Activated T-helper 9 cell treated with anti-CD3 and anti-CD28 coated beads, Interleukin-2, amount 50 U/mL, for 16 hours (primary cell): ENCODE measurements at regions not wholly inside any gene's neighbourhood (a gene's known extent, or its start where the extent isn't known, plus 50 kb on each side); places are given as distances from the start of the nearest gene placed in this dataset.
"Not testable (repeated sequence)": the region's sequence is repeated elsewhere in the genome, so short reads cannot be mapped to it uniquely, and the experiment has no call there.

Experiments used
- DNase-seq: peaks from one replicate; pipeline ENCODE4 v3.0.0-alpha.2; 2020; ENCODE audit warnings: low read depth

DNA sequence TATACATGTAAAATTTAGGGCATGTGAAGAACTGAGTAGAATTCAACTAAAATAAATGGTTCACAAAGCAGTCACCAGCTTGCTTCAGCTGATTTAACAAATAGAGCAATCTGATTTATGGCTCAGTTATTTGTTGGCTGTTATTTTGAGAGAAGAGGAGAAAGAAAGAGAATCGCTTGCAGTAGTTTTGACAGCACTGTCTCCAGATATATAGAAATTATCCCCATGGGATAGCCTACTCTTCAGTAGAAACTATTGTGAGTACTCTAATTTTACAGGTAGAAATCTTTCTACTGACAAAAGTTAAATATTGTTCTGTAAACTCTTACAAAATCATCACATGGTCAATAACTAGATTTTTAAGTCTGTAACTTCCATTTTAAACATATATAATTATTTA is 1098.2 kb downstream of the MRPL39 start:
- DNase-seq = no peak

DNA sequence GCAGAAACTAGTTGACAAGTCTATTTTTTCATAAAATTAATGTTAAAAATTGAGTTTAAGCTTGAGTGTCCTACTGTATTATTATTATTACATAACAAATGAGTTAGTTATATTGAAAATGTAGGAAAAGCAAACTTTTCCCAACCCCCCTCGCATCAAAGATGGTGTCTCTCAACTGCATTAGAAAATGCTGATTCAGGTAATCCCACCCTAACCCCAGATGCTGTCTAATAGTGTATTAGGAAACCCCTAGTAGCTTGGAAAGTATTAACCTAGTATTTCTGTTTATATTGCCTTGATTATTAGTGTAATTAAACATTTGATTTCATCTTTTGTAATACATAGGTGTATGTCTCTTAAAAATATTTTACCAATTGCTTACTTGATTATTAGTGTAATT is 1120.3 kb downstream of the MRPL39 start:
- DNase-seq = no peak

DNA sequence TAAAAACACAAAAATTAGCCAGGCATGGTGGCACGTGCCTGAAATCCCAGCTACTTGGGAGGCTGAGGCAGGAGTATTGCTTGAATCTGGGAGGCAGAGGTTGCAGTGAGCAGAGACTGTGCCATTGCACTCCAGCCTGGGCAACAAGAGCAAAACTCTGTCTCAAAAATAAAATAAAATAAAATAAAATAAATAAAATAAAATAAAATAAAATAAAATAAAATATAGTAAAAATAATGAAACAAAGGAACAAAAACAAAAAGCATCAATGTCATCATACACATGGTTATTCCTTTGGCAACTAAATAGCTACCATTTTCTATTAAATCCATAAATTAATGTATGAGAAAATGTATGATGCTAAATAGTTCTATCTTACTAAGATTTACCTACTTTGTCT is 1123.9 kb downstream of the MRPL39 start:
- not testable (repeated sequence) for DNase-seq

DNA sequence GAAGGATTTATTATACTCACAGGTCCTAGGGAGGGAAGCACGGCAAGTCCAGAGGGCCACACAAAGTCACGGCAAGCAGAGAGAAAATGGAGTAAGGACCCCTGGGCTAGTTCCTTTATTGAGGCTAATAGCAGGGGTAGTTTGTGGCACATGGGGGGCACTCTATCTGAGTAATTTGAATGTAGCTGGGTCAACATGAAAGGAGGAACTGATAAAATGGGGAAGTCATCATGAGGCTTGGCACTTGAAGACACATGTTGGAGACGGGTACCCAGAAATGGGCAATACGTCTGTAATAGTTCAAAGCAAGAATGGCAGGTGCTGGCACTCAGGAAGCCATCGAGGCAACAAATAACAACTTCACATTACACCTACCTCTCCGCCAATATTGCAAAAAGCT is 1136.4 kb downstream of the MRPL39 start:
- no peak for DNase-seq

GRCh38 chr21:24456358-24456757 is 1150.9 kb downstream of the MRPL39 start:
- DNase-seq = no peak

- no peak for DNase-seq
Observed at GRCh38 chr21:24450119-24450518, 1157.2 kb downstream of the MRPL39 start.

DNA sequence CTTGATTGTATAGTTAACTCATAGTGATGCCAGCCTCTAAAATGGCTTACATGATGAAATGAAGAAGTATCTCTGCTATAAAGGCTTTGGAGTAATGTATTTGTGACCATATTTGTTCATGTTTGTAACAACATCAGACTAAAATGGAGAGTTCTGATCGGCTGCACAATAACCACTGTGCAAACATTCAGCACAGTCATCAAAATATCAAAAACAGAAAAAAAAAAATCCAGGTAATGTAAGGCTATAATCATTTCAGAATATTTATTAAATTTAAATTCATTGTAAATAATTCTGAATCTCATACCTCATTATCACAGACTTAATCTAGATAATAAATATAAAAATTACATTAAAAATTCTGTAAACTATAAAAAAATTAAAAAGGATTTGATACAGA is 1161.8 kb downstream of the MRPL39 start:
- DNase-seq = no peak

- DNase-seq = no peak
Observed at GRCh38 chr21:24444736-24445135, 1162.5 kb downstream of the MRPL39 start.

- DNase-seq = no peak
Observed at GRCh38 chr21:24436236-24436635, 1171.0 kb downstream of the MRPL39 start.

DNA sequence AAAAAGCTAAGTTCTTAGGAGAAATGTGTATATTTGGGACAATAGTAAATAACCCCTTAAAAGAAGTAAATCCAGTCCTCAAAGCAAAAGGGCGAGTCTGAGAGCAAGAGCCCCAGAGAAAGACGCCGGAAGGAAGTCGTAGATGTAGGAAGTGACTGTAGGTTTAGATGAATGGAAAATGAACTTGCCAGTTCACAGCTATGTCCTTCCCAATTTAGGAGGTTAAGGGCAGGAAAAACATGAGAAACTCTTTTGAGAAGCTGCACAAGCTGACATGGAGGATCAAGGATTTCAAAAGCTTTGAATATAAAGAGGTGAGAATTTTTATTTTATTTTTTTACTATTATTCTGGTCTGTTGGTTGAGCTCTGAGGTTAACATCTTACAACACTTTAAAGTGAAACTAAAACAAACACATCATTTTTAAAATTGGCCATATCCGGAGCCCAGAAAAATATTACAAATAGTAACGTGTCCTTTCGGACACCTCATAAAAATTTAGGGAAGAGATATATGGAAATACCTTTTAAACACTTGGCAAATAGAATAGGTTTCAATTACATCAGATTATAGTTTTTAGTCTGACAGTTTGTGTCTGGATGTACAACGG is 1178.6 kb downstream of the MRPL39 start:
- no peak for DNase-seq

DNA sequence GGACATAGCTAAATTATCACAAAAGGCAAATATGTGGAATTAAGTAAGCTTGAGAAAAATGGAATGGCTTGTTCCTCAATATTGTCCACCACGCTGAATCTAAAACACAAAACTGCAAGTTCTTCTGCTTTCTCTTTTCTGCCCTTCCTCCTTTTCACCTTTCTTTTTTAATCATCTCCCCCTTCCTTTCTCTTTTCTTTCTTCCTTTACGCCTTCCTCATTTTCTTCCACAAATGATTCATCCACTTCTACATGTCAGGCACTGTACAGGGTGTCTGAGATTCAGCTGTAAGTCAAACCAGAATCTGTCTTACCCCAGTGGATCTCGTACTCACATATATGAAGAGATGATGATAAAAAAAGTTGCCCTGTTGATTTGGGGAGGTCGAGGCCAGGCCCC is 1182.5 kb downstream of the MRPL39 start:
- no peak for DNase-seq

- no peak for DNase-seq
Observed at GRCh38 chr21:24423546-24423945, 1183.7 kb downstream of the MRPL39 start.

DNA sequence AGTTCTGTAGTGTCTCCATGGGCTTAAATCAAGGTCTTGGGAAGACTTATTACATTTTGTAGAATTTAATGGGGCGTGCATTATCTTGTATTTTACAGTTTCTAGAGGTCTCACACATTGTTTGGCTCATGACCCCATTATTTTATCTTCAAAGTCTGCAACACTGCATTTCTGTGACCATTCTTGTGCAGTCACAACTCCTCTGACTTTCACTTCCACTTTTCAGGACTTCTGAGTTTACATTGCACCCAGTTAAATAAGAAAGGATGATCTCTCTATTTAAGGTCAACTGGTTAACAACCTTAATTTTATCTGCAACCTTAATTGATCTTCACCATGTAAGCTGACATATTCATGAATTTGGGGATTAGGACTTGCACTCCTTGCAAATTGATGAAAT is 1186.6 kb downstream of the MRPL39 start:
- DNase-seq = no peak

DNA sequence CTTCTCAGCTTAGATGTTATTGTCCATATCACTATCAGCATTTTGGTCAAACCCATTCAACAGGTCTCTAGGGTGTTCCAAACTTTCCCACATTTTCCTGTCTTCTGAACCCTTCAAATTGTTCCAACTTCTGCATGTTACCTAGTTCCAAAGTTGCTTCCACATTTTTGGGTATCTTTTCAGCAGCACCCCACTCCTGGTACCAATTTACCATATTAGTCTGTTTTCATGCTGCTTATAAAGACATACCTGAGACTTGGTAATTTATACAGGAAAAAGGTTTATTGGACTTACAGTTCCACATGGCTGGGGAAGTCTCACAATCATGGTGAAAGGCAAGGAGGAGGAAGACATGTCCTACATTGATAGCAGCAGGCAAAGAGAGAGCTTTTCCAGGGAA is 1187.6 kb downstream of the MRPL39 start:
- not testable (repeated sequence) for DNase-seq

- no peak for DNase-seq
Observed at GRCh38 chr21:24418671-24419070, 1188.6 kb downstream of the MRPL39 start.

- no peak for DNase-seq
Observed at GRCh38 chr21:24411429-24411828, 1195.9 kb downstream of the MRPL39 start.

GRCh38 chr21:24403221-24403620 is 1204.1 kb downstream of the MRPL39 start:
- DNase-seq = no peak

- DNase-seq = no peak
Observed at GRCh38 chr21:24395320-24395923, 1211.9 kb downstream of the MRPL39 start.

DNA sequence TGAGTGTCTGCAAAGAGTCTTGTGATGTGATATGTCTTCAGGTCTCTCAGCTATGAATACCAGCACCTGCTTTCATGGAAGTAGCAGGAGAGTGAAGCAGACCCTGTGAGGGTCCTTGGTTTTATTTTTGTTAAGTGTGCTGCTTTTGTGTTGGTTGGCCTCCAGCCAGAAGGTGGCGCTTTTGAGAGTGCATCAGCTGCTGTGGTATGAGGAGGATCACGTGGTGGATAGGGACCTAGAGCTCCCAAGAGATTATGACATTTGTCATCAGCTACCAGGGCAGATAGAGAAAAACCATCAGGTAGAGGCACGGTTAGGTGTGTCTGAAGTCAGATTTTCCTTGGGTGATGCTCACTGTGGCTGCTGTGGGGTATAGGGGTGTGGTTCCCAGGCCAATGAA is 1232.1 kb downstream of the MRPL39 start:
- no peak for DNase-seq

DNA sequence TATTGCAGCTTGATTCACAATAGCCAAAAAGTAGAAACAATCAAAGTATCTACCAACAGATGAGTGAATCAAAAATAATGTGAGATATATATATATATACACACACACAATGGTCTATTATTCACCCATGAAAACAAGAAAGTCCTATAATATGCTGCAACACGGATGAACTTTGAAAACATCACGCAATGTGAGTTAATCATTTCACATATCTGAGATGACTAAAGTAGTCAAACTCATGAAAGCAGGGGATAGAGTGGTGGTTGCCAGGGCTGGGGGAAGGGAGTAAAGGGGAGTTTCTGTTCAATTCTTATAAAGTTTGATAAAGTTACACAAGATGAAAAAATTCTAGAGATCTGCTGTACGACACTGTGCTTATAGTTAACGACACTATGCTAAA is 1234.8 kb downstream of the MRPL39 start:
- DNase-seq = no peak

DNA sequence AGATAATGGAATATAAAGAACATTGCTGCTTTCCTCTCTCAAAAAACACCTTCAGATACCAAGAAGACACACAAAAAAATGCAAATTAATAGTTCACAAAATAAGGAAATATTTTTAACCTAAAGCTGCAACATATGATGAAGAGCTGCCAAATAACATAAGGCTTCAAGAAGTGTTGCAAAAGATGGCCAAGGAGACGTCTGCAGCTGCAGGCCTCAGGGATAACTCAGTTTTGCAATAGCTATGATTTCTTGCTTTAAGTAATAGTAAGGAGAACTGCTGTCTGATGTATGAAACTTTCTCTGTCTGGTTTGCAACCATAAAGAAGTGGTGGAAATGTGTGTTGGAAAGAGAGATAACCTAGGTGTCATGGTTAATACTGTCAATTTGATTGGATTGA is 1237.5 kb downstream of the MRPL39 start:
- no peak for DNase-seq

DNA sequence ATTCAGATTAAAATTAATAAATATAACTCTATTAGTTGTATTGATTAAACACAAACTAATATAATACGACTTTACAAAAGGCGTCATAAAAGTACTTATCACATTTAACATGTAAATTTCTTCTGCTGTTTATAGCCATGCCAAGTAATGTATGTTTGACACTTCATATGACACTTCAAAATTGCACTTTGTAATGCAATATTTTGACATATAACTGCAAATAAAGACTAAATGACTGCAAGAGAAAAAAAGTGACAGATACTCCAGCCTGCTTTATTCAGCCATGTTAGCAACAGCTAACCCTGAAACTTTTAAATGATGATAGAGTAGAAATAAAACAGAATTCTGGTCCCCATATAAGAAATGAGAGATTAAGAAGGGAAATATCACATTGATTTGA is 1238.0 kb downstream of the MRPL39 start:
- no peak for DNase-seq

GRCh38 chr21:24367936-24368335 is 1239.3 kb downstream of the MRPL39 start:
- DNase-seq = no peak

- no peak for DNase-seq
Observed at GRCh38 chr21:24353492-24353891, 1253.8 kb downstream of the MRPL39 start.
